ENCODE measurements at regions not wholly inside any gene's neighbourhood (a gene's known extent, or its start where the extent isn't known, plus 50 kb on each side); places are given as distances from the start of the nearest gene placed in this dataset.
"Not testable (repeated sequence)": the region's sequence is repeated elsewhere in the genome, so short reads cannot be mapped to it uniquely, and the experiment has no call there.

- no peak for DNase-seq (ENCODE audit: low read depth)
- H3K4me3 ChIP-seq (ENCODE audit: low read depth, low read length) = no peak overlapping the region
Measured at GRCh38 chr3:177334803-177335202, 137.5 kb upstream of the TBL1XR1 start.

GRCh38 chr3:177335728-177336127 lies 138.4 kb upstream of the TBL1XR1 start:
- DNase-seq (ENCODE audit: low read depth) = no peak
- no peak overlapping the region for H3K4me3 ChIP-seq (ENCODE audit: low read depth, low read length)

GRCh38 chr3:177336873-177337450 lies 139.7 kb upstream of the TBL1XR1 start:
- DNase-seq (ENCODE audit: low read depth) = no peak
- no peak overlapping the region for H3K4me3 ChIP-seq (ENCODE audit: low read depth, low read length)

GRCh38 chr3:177337541-177338331 lies 140.5 kb upstream of the TBL1XR1 start:
- no peak overlapping the region for H3K4me3 ChIP-seq (ENCODE audit: low read depth, low read length)
- DNase-seq (ENCODE audit: low read depth) = peak; percentile 91

- H3K4me3 ChIP-seq (ENCODE audit: low read depth, low read length) = no peak overlapping the region
- no peak for DNase-seq (ENCODE audit: low read depth)
Measured at GRCh38 chr3:177338697-177339219, 141.5 kb upstream of the TBL1XR1 start.

GRCh38 chr3:177339220-177339703 lies 142.0 kb upstream of the TBL1XR1 start:
- DNase-seq (ENCODE audit: low read depth); H3K4me3 ChIP-seq (ENCODE audit: low read depth, low read length): not testable (repeated sequence)

GRCh38 chr3:177340243-177340830 lies 143.1 kb upstream of the TBL1XR1 start:
- no peak for DNase-seq (ENCODE audit: low read depth)
- H3K4me3 ChIP-seq (ENCODE audit: low read depth, low read length) = no peak overlapping the region

GRCh38 chr3:177341736-177342419 lies 144.6 kb upstream of the TBL1XR1 start:
- no peak for DNase-seq (ENCODE audit: low read depth)
- no peak overlapping the region for H3K4me3 ChIP-seq (ENCODE audit: low read depth, low read length)

GRCh38 chr3:177343122-177343625 lies 145.9 kb upstream of the TBL1XR1 start:
- no peak overlapping the region for H3K4me3 ChIP-seq (ENCODE audit: low read depth, low read length)
- DNase-seq (ENCODE audit: low read depth) = no peak

- H3K4me3 ChIP-seq (ENCODE audit: low read depth, low read length) = no peak overlapping the region
- DNase-seq (ENCODE audit: low read depth) = peak; percentile 80
Measured at GRCh38 chr3:177345049-177345972, 148.0 kb upstream of the TBL1XR1 start.

GRCh38 chr3:177345973-177346503 lies 148.8 kb upstream of the TBL1XR1 start:
- no peak overlapping the region for H3K4me3 ChIP-seq (ENCODE audit: low read depth, low read length)
- no peak for DNase-seq (ENCODE audit: low read depth)

GRCh38 chr3:177346878-177347277 lies 149.6 kb upstream of the TBL1XR1 start:
- no peak overlapping the region for H3K4me3 ChIP-seq (ENCODE audit: low read depth, low read length)
- DNase-seq (ENCODE audit: low read depth) = no peak

- no peak overlapping the region for H3K4me3 ChIP-seq (ENCODE audit: low read depth, low read length)
- DNase-seq (ENCODE audit: low read depth) = no peak
Measured at GRCh38 chr3:177347611-177348010, 150.3 kb upstream of the TBL1XR1 start.

GRCh38 chr3:177348974-177349373 lies 151.7 kb upstream of the TBL1XR1 start:
- DNase-seq (ENCODE audit: low read depth) = no peak
- no peak overlapping the region for H3K4me3 ChIP-seq (ENCODE audit: low read depth, low read length)

GRCh38 chr3:177349384-177349783 lies 152.1 kb upstream of the TBL1XR1 start:
- no peak overlapping the region for H3K4me3 ChIP-seq (ENCODE audit: low read depth, low read length)
- no peak for DNase-seq (ENCODE audit: low read depth)

GRCh38 chr3:177350121-177350520 lies 152.8 kb upstream of the TBL1XR1 start:
- no peak for DNase-seq (ENCODE audit: low read depth)
- H3K4me3 ChIP-seq (ENCODE audit: low read depth, low read length) = no peak overlapping the region

- H3K4me3 ChIP-seq (ENCODE audit: low read depth, low read length) = no peak overlapping the region
- no peak for DNase-seq (ENCODE audit: low read depth)
Measured at GRCh38 chr3:177351206-177351605, 153.9 kb upstream of the TBL1XR1 start.

GRCh38 chr3:177351757-177352158 lies 154.5 kb upstream of the TBL1XR1 start:
- no peak overlapping the region for H3K4me3 ChIP-seq (ENCODE audit: low read depth, low read length)
- no peak for DNase-seq (ENCODE audit: low read depth)

Data from skeletal muscle cell (primary cell).